LNCAP (cell line): ENCODE measurements at regions not wholly inside any gene's neighbourhood (a gene's known extent, or its start where the extent isn't known, plus 50 kb on each side); places are given as distances from the start of the nearest gene placed in this dataset.

Experiments used
- TF ChIP-seq, protein P1 (sequence below): fragments of 450-650 bp; IDR thresholded peaks from 2 replicates; pipeline ENCODE4 v1.5.1; 2017; ENCODE audit warnings: mild to moderate bottlenecking

DNA sequence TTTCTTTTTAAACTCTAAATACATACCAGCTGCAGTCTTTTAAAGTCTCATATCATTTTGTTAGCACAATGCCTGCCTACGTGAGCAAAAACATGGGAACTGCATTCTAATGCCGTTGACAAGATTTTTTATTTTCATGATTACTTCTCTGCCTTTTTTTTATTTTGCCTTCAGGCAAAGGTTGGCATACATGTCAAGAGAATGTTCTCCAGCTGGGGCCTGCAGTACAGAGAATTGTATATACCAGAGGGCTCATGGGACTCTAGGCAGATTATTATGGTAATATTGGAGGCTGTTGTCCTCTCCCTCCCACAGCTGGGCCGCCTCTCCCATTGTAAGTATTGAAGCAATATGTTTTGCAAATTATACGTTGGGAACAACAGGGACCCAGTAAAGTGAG is 53.9 kb upstream of the OBI1 start:
- TF ChIP-seq, protein P1, sequence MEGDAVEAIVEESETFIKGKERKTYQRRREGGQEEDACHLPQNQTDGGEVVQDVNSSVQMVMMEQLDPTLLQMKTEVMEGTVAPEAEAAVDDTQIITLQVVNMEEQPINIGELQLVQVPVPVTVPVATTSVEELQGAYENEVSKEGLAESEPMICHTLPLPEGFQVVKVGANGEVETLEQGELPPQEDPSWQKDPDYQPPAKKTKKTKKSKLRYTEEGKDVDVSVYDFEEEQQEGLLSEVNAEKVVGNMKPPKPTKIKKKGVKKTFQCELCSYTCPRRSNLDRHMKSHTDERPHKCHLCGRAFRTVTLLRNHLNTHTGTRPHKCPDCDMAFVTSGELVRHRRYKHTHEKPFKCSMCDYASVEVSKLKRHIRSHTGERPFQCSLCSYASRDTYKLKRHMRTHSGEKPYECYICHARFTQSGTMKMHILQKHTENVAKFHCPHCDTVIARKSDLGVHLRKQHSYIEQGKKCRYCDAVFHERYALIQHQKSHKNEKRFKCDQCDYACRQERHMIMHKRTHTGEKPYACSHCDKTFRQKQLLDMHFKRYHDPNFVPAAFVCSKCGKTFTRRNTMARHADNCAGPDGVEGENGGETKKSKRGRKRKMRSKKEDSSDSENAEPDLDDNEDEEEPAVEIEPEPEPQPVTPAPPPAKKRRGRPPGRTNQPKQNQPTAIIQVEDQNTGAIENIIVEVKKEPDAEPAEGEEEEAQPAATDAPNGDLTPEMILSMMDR: no peak

DNA sequence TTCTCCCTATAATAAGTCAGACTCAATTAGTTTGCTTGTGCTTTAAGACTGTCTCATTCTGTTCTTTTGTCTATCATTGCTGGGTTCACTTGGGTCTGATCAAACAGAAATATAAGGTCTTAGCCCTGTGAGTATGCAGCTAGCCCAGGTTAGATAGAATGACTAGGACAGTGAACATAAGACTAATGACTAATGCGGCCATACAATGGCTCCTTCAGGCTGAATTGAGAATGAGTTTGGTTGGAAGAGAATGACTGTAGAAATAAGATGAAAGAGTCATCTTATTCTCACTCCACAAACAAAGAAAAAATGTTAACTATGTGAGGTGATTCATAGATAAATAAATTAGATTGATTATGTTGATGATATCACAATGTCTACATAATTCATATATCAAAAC is 50.1 kb upstream of the OBI1 start:
- TF ChIP-seq, protein P1: no peak
